Fibroblast of skin of abdomen (primary cell): ENCODE measurements at regions not wholly inside any gene's neighbourhood (a gene's known extent, or its start where the extent isn't known, plus 50 kb on each side); places are given as distances from the start of the nearest gene placed in this dataset.
"Not testable (repeated sequence)": the region's sequence is repeated elsewhere in the genome, so short reads cannot be mapped to it uniquely, and the experiment has no call there.

Experiments
- DNase-seq: peaks from one replicate; pipeline ENCODE4 v3.0.0-alpha.2; 2013

- peak; percentile 13 for DNase-seq
These were observed 222.5 kb upstream of the TCERG1L start for GRCh38 chr10:131533846-131534526.

GRCh38 chr10:131534836-131535235 is 223.3 kb upstream of the TCERG1L start:
- DNase-seq = no peak

GRCh38 chr10:131536676-131537075 is 225.2 kb upstream of the TCERG1L start:
- DNase-seq = no peak

- no peak for DNase-seq
These were observed 225.8 kb upstream of the TCERG1L start for GRCh38 chr10:131537281-131537680.

DNA sequence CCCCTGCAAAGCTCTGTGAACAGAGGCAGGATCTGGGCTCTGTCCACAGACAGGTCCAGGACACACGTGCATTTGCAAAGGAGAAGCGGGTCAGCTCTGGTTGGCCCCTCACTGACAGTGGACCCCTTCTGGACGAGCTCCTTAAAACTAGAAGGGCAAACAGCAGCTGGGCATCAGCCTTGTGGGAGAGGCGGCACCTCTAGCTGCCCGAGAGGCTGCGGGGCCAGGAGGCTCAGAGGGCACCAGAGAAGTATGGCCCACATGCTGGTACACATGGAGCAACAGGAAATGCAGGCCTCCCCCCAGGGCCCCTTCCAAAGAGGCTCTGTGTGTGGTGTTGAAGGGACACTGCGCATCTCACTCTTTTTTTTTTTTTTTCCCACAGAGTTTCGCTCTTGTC is 233.0 kb upstream of the TCERG1L start:
- no peak for DNase-seq

GRCh38 chr10:131546086-131546810 is 234.7 kb upstream of the TCERG1L start:
- no peak for DNase-seq

DNA sequence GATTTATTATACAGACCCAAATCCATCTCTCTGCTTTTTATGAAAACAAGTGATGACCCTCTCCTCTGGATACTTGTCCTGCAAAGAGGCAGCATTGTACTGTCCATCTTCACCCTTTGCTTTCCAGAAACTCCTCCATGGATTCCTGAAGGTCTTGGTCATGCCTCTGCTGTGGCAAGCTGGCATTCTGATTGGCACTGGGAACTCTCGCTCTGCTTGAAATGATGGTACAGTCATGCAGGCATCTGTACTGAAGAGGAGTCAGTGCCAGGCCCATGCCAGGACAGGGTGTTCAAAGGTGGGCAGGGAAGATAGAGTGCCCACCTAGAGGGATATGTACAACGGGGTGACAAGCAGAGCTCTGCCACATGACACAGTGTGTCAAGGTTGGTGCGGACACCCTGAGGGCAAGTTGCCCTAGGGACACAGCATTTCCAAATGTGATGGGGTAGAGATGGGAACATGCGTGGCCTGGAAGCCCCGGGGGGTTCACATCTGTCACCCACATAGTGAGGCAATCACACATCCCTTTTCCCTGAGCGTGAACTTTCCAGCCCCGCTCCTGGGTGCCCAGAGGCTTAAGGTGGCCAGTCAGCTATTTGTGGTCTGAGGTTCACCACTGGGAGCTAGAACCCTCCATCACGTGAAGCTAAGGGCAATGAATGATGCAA is 235.7 kb upstream of the TCERG1L start:
- DNase-seq = no peak

DNA sequence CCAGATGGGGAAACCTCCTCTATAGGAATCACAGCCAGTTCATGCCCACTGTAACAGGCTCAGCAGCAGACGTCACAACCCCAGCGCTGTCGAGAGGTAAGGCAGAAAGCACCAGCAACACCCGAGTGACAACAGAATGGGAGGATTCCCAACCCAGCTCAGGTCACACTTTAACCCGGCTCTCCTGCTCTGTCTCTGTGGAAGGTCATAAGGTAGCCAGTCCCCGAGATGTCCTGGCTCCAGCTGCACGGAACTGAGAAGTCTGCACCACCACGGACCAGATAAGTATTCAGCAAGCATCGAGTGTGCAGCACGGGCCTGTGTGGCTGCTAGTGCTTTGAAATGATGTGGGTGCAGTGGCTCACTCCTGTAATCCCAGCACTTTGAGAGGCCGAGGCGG is 236.7 kb upstream of the TCERG1L start:
- no peak for DNase-seq

DNA sequence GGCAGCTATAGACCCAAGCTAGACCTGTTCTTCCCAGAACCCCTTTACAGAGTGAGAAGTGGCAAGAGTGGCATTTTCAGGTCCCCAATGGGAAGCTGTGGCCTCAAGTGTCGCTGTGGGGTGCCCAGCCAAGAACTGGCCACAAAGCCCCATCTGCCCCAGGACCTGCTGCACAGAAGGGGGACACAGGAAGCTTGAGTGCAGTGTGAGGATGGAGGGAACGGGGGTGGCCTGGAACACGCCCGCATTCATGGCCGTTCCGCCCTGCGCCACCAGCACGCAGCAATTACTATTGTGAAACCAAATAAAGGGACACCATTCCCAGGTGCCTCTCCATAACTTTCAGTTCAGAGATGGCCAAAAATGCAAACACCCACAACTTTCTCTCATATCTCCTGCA is 237.6 kb upstream of the TCERG1L start:
- no peak for DNase-seq

DNA sequence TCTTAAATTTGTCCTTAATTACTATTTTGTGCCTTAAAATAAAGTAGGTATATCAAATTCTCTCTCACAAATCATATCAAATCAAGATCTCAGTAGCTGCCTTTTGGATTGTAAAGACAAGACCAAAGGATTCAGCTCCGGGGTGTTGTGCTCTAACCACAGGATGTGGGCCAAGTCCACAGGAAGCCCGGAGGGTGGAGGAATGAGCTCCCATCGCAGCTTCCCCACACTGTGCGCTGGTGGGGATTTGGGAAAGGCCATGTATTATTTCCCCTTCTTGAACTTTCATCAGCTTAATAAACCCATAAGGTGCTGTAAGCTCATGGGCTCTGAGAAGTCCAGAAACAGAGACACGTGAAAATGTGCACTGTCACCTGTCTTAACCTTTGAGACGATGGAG is 241.6 kb upstream of the TCERG1L start:
- DNase-seq = no peak

DNA sequence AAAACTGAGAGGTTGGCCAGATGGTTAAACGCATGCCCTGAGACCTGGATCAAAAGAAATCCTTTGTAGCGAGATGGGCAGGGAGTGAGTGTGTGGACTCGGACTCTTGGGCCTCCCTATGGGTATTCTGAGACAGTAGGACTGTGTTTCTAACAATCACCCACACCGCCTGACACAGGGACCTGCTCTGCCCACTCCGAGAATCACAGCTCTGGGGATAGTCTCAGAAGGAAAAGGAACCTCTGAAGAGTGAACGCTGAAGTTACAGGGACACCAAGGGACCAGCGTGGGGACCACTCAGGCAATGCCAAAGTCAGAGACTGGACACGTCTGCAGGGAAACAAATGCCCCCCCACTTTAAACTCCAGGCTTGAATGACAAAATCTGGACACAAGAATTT is 242.1 kb upstream of the TCERG1L start:
- no peak for DNase-seq

DNA sequence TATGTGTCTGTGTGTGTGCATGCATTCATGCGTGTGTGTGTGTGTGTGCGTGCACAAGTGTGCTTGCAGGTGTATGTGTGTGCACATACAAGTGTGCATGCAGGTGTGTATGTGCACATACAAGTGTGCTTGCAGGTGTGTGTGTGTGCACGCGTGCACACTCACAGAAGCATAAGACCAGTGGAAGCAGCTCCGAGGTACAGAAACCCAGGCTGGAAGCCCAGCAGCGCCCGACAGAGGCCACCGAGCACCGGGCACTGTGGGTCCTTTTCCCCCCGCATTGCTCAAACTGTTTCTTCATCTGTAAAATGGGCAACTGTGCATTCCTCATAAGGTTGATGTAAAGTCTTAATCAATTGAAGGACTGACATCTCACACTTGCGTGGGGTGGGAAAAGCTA is 243.3 kb upstream of the TCERG1L start:
- no peak for DNase-seq

DNA sequence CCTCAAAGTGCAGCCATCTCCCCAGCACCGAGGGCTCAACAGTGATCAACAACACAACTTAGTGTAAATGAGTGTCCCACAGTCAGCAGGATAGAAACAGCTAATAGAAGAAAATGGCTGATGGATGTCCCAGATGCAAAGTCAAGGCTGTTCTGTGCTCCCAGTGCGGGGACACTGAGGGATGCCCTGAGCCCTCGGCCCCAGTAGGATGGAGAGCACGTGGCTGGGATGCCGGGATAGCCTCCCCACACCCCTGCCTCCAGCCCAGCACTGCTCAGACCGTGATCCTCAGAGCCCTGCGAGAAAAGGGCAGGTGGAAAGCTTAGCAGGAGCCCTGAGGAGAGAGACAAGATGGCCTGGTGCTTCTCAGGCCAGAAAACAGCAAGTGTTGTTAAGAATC is 243.9 kb upstream of the TCERG1L start:
- DNase-seq = no peak

- DNase-seq = no peak
These were observed 244.8 kb upstream of the TCERG1L start for GRCh38 chr10:131556061-131556896.

GRCh38 chr10:131556897-131557495 is 245.5 kb upstream of the TCERG1L start:
- no peak for DNase-seq

DNA sequence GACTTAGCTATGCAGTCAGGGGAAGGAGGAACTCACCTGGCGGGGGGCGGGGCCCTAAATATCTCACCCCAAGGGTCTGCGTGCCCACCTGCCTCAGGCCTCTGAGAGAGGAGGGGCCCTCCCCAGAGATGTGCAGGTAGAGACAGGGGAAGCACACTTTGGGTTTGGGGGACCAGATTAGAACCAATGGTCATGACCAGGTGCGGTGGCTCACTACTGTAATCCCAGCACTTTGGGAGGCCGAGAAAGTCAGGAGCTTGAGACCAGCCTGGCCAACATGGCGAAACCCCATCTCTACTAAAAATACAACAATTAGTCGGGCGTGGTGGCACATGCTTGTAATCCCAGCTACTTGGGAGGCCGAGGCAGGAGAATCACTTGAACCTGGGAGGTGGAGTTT is 246.4 kb upstream of the TCERG1L start:
- DNase-seq = not testable (repeated sequence)

GRCh38 chr10:131559450-131559911 is 248.0 kb upstream of the TCERG1L start:
- no peak for DNase-seq

DNA sequence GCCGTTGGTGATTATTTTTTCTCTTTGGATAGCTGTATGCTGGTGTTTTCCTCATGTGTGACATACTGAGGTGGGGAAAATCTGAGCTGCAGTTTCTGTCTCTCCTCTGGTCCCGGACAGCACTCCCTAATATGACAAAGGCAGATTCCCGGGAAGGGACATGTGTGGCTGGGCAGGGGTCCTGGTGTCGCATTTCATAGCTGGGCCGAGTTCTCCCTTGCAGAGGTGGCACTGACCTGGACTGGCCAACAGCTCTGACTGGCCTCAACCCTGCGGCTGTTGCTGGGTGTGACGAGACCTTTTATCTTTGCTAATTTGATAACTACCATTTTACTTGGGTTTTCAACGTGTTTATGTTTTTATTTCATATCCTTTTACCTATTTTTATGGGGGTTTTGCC is 248.6 kb upstream of the TCERG1L start:
- DNase-seq = no peak

GRCh38 chr10:131560706-131561355 is 249.3 kb upstream of the TCERG1L start:
- no peak for DNase-seq

GRCh38 chr10:131561897-131562296 is 250.4 kb upstream of the TCERG1L start:
- no peak for DNase-seq

GRCh38 chr10:131563411-131563810 is 251.9 kb upstream of the TCERG1L start:
- no peak for DNase-seq
